Stimulated activated CD8-positive, alpha-beta memory T cell treated with anti-CD3 and anti-CD28 coated beads, Interleukin-4, amount 100 ng/mL, for 48 hours (primary cell): ENCODE measurements at regions not wholly inside any gene's neighbourhood (a gene's known extent, or its start where the extent isn't known, plus 50 kb on each side); places are given as distances from the start of the nearest gene placed in this dataset.

ENCODE experiments used
- DNase-seq: peaks from one replicate; pipeline ENCODE4 v3.0.0-alpha.2; 2020

DNA sequence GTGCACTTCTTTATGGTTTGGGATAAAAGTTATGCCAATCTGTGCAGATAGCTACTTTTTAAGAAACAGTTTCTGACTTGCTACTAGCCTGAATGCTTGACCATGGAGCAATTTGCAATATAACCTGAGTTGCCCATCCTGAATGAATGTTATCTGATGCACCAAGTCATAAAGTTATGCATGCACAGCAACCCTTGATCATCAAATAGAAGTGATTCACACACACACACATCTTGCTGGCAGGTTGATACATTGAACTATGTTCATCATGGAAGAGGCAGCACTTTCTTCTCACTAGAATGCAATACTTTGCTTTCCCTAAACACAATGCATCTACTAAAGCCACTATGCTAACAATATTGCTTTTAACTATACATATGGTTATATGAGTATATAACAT, 311.5 kb downstream of the RFC3 start:
- no peak for DNase-seq

DNA sequence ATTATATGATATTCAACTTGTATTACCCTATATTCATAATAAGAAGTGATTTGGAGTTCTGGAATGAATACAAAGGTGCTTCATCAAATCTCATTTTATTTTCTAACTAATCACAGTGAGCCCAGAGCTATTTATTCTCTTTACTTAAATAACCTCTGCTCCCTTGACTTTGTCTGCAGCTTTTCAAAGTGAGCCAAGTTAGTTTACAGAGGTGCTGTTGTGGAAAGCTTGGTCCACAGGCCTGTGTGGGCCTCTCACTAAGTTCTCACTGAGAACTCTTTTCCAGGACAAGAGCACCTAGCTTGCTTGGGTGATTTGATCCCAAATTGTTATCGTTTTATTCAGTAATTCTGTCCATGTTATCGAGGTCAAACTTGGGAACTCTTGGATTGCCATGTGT, 319.3 kb downstream of the RFC3 start:
- no peak for DNase-seq

DNA sequence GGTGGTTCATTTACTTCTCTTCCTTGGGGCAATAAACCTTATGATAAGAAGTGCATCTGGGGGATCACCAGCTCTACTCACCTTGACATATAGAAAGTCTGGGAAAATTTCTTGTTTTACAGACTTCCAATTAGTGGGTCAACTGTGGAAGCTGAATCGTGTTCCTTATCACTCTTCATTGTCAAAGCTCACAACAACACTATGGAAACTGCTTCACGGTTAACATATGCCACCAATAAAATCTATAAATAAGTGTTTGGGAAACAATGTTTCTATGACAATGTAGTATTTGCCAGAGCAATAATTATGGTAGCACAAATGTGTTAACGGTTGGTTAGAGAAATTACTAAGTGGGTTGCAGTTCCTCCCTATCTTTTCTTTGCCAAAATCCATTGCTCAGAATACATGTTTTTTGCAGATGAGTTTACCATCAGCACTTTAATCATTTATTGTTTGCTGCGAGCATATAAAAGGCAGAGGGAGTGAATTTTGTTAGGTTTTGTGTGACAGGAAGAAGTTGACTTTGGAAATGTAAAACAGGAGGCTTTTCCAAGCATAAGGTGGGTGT, 321.8 kb downstream of the RFC3 start:
- no peak for DNase-seq

DNA sequence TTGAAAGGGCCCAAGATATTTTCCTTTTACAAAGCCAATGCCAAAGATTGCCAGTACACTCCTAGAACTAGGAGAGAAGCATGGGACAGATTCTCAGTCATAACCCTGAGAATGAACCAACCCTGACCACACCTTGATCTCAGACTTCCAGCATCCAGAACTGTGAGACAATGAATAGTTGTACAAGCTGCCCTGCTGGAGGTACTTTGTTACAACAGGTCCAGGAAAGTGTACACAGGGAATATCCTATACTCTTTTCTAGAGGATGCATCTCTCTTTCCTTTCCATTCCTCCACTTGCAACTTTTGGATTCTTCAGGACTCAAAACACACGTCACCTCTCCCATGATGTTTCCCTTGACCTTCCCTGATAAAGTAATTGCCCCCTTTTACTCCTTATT, 325.7 kb downstream of the RFC3 start:
- DNase-seq, result no peak

DNA sequence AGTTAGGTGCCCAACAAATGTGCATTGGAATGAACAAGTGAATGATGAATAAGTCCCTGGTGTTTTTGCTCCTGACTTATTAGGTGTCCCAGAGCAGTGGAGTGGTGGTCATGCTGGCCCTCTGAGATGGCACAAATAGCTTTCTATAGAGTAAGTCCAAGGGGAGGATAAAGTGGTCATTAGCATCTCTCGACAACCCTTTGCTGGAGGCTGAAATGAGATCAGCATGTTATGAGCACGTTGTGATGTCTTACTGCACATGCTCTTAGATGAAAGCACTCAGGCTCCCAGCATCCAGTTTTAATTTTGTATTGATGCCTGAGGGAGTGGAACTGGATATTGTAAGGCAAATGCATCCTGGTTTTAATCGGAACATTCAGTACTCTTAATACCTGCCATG, 326.2 kb downstream of the RFC3 start:
- DNase-seq, result no peak

DNA sequence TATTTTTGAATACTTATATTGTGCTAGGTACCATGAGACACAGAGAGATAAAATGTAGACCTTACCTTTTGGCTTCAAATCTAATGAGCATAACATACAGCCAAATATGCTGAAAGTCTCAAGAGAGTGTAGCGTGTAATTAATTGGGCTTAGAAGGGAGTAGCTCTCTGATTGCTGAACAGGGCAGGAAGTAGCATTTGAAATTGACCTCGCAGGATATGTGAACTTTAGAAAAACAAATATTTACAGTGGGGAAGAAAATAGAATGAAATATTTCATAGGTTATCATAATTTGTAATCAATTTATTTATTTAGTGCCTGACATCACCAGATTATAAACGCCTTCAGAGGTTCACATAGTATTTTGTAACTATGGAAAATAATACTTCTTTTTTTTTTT, 327.1 kb downstream of the RFC3 start:
- DNase-seq, result no peak

DNA sequence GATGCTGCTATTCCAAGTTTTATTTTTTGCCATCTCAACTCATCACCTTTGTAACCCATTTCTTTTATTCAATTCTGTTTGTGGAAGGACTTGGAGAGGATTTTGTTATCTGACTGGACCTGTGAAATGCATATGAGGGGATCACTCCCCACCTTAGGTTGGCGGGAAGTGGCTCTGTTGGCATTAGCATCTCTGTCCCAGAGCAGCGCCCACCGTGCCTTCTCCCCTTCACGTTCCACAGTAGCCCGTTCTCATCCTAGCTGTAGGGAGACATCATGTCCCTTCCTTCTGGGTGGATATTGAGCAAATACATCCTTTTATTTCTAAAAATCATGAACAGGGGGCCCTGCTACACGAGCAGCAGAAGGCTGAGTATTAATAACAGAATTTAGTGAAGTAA, 330.4 kb downstream of the RFC3 start:
- no peak for DNase-seq

DNA sequence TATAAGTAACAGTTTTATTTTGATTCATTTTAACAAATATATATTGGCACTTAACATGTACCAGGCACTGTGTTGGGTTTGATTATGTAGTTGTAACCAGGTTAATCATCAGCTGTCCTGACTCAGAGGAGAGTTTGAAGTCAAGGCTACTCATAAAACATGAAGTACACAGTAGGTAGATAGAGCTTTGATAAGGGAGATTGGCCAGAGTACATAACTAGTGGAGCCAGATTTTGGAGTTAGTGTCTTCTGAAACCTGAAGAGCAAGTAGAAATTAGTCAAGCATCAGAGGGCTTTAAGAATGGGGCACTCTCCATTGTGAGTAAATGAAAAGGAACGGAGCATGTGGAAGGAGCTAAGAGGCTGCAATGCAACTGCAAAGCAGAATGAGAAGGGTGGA, 333.9 kb downstream of the RFC3 start:
- no peak for DNase-seq

DNA sequence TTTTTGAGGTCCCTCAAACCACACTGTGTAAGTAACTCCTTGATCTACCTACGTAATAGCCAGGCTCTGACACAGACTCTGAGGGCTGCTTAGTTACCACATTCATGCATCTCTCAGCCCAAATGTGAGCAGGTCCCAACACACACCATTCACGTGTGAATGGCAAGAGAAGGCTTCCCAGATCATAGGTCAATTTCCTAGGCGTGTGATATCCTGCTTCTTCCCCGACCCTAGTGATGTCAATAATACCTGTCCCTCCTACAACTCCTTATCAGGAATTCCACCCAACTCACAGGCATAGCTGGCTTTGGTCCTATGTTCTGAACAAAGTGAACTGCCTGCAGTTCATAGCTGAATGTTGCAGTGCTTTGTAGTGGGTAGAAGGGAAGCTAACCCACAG, 334.5 kb downstream of the RFC3 start:
- DNase-seq, result no peak

DNA sequence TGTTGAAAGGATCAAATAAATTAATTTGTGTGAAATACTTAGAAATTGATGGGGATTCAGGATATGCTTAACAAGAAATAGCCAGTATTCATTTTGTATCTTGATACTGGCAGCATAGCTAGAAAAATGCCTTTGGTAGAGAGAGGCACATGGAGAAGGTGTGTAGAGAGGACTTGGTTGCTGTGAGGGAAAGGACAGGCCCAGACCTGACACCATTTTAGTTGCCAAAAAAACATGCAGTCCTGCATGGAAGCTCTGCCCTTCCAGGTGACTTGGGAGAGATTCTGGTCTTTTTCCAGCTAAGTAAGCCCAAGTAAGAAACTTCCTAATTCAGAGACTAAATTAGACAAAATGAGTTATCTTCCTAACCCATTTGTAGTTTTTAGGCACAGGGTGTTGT, 335.0 kb downstream of the RFC3 start:
- DNase-seq, result no peak

DNA sequence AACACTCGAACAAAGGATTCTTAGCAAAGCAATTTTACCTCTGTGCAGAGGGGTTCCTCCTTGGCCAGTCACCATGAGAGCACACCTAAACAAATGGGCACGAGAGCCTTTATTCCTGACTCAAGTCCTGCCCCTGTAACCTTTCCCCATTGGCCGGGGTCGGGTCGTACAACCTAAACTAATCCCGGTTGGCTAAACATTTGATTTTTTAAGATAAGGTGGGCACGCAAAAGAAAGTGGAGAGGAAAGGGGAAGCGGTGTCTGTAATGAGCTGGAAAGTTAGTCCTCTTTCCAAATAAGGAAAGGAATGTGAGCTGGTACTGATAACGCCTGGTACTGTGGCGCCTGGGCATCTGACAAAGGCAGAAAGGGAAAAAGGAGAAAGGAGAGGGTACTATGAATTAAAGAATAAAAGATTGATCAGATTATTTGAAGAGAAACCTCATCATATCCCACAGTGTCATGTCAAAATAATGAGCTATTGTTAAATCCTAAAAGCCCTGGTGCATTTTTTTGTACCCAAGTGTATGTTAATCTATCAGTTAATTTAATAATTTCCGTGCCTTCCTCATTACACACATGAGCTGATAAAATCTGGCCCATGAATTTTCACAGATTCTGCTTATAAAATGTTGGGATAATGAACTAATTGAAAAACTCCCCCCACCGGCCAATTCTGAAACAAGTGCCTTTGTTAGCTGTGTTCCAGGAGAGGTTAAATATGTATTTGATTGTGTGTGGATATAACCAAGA, 335.7 kb downstream of the RFC3 start:
- DNase-seq, result no peak

DNA sequence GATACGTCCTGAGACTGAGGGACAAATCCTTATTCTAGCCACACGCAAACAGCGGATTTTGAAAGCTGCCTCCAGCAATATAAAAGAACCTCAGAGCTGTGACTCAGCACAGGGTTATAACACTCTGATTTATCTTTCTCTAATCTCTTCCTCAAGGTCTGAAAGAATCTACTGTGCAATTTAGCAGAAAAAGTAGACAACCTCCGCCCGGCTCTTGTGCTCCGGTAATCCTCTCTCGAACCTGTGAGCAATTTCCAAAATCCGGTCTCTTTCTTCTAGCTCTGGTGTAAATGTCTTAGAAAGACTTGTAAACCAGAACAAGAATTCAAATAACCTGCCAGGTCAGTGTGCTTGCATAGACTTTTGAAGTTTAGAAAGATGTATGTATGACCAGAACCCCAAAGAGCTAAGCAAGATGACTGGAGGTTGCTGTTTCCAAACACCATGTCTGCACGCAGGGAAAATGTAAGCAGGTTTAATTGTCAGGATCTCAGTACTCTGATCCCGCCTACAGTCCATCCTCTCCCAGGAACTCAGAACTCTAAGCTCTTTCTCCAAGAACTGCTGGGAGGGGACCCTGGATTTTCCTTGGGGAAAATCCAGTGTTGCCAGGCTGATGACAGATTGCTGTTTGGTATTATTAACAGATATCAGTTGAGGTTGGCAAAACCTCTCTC, 338.1 kb downstream of the RFC3 start:
- no peak for DNase-seq

DNA sequence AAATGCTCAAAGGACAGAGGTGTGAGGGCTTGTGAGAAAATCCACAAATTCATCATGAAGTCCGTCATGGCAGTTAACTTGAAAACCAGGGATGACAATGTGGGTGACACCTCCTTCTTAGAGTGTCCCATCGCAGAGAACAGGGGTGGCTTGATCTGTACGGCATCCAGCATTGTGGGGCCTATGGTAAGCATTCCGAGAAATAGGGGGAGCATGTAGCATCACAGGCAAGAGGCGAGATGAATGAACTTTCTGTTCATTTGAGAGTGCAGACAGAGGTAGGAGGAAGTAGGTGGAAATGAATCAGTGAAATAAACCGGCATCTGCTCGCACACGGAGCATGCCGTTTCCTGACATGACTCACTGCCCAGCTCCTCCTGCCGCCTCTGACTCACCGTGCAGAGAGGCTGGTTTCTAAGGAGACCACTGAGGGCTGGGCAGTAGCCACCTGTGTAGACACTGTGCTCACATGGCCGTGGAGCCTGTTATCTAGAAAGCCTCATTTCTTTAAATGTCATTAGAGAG, 339.0 kb downstream of the RFC3 start:
- peak; percentile 65 for DNase-seq

DNA sequence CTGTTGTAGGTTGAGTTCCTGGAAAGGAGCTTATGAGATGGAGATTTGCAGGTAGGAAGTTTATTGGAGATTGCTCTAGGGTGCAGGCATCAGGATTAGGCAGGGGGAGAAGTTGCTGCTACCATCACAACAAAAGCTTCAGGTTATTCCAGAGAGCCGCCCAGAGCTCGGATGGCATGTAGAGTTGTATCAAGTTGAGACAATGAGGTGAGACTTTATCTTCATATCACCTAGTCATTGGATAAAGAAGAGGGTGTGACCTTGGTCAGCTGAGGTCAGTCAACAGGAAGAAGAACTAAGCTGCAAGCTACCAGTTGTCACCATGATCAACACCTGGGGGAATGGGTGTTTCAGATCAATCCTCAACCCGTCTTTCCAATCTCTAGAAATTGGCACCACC, 342.0 kb downstream of the RFC3 start:
- no peak for DNase-seq

DNA sequence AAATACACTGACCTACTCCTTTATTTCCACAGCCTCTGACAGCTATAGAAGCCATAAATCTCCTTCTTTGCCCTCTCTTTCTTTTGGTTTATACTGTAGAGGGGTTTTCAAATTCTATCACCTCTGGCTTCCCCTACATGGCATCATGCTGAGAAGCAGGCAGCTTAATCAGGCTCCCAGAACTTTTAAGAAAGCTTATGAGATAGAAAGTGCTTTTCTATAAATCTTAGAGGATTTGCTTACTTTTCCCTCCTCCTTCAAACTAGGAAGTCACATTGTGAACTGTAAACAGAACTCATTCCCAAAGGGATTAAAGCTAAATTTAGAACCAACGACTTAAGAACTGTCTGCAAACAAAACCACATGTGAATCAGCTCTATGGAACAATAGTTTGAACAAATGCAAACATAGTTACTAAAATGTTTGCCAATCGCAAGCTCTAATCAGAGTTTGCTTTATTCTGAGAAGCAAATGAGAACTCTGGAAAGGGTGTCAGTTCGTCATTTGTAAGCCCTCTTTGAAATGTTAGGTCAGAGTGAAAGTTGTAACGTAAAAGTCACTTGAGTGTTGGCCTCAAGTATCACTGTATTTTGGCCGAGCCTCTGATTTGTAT, 344.1 kb downstream of the RFC3 start:
- DNase-seq, result no peak

DNA sequence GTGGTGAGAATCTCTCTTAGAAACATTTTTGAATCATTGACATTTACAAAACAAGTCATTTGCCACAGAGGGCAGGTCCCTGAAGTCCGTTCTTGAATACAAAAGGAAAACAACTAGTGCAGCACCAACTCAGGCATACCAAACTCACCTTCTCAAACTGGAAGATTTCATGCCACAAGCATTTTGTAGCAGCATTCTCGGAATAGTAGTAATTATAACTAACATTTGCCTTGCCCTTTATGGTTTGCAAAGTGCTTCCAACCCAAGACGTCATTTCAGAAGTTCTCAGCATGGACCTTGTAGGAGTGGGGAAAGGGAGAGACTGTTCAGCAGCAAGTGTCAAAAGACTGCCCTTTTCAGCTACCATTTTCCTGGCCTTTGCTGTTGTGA, 344.6 kb downstream of the RFC3 start:
- DNase-seq, result no peak

DNA sequence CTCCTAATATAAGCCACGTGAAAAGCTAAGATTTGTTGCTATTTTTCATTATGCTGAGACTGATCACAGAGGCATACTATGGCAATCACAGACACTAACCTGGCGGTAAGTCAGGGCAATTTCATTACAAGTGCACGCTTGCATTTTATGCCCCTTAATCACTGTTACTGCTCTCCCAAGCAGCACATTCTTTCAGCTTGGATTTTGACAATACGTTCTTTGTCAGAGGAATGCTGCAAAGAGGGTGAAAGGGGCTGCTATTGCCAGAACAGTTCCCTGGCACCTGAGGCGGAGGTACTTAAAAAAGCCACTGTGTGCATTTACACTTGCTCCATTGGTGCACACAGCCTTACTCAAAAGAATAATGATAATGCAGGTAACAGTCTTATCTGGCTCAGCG, 346.6 kb downstream of the RFC3 start:
- no peak for DNase-seq

DNA sequence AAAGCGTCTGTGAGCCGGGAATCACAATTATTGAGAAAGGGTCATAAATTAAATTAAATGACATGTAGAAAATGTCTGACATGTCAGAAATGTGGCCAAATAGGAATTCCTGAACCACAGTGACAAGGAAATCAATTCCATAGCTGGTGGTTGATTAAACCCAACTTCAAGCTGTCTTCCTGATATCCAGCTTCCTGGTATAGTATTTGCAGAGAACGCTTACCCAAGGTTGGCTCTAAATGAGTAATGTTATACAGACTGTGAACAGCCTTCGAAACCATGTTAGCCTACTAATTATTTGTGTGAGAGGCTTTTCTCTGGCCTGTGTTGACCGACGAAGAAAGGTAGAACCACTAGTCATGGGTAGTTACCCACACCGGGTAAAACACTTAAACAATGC, 347.2 kb downstream of the RFC3 start:
- no peak for DNase-seq

DNA sequence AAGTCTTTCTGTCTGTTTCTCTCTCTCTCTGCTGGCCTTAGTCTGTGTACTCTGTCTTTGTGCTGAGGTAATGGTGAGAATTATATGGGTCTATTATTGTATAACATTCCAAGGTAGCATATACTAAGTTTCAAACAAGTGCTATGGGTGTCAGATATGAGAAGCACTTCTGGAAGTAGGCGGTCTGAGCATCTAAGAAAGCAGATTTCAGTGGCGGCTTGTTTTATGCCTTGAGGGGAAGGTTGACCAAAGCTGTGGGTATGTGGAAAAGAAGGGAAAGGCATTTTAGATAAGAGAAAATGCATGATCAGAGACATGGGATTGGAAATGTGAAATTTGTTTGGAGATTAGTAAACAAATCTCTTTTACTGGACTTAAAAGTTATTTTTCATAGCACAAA, 348.5 kb downstream of the RFC3 start:
- no peak for DNase-seq

DNA sequence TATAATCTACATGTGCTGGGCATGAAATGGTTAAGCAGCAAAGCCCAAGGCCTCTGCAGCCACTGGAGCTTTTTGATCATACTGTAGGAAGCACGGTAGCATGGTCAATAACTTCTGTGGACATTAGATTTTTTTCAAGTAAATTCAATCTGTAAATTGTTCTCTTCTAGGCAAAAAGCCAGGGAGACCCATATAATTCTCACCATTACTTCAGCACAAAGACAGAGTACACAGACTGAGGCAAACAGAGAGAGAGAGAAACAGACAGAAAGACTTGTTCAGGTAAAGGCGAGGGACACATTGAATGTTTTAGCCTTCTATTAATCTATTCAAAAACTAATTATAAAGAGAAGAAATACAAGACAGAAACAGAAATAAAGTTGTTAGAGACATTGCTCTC, 349.4 kb downstream of the RFC3 start:
- no peak for DNase-seq

DNA sequence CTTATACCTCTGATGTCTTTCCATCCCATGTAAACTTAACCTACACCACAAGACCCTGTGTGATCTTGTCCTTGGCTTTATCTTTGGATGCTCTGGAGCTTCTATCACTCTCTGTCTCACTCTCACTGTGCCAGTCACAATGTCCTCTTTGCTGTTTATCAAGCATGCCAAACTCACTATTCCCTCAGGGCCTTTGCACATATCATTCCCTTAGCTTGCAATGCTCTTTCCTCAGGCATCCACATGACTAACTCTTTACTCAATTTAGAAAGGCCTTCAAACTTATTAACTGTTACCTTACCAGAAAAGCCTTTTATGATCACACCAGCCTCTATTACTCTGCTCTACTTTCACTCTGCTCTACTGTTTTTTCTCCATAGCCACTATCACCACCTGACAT, 354.1 kb downstream of the RFC3 start:
- DNase-seq, result no peak

DNA sequence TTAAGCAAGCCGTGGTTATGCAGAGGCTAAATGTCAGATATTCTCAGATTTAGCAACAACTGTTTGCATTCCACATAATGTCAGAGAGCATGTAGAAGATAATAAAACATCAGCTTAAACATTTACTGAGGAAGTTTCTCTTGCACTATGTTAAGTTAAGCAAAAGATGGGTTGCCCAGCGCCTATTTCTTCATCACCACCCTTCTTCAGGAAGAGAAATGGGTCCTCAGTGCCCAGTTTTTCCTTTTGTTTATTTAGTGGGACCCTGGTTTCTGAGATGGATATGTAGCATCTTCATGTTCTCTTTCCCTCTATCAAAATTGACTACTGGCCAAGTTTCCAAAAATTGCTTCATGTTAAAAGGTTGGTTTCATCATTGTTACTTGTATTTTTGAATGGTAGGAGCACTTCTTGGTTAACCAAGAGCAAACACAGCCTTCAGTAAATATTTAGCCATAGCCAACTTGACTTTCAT, 356.8 kb downstream of the RFC3 start:
- DNase-seq, result no peak

DNA sequence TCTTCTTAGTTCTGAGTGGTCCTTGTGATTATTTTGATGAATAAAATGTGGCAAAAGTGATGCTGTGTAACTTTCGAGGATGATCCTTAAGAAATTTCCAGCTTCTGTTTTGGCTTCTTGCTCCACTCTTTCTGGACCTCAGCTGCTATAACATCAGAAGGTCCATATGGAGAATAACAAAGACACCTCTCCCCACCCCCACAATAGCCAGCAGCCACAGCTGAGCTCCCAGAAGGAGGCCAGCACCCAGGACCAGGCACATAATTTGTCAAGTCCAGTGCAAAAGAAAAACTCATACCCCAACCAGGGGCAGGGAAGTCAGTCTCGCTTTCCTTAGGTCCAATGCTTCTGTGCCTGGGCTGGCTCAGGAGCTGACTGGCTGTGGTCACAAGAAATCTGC, 357.6 kb downstream of the RFC3 start:
- no peak for DNase-seq

DNA sequence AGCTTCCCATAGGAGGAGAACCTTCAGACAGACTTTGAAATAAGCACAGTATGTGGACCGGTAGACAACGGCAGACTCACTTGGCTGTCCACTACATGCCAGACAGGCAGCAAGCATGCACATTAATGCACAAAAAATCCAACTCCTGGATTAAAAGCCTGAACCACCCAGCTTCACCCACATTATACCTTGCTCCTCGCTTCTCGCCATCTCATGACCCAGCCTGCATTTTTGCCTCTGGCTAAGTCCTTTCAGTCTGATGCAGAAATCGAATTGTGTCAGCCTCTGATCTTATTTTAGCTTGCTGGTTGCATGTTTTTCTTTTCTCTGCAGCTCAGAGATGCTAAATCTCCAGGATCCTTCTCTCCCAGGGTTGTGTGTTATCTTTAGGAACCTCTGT, 358.7 kb downstream of the RFC3 start:
- no peak for DNase-seq
